GM23338 (cell line): ENCODE measurements at regions not wholly inside any gene's neighbourhood (a gene's known extent, or its start where the extent isn't known, plus 50 kb on each side); places are given as distances from the start of the nearest gene placed in this dataset.

Experiments used
- ATAC-seq: fragments of 200-7000 bp; cut with Tn5 transposase; 3 replicates; pipeline ENCODE4 v1.9.1; 2020
- DNase-seq: peaks from one replicate; pipeline ENCODE4 v3.0.0-alpha.2; 2015; ENCODE audit warnings: low spot score
- H2AFZ ChIP-seq: fragments of 200-600 bp; sonication (generic); 2 replicates; pipeline ENCODE4 v1.8.0; 2016; ENCODE audit warnings: antibody characterized with exemption, mild to moderate bottlenecking, moderate library complexity
- H3F3A ChIP-seq: fragments of 200-600 bp; sonication (generic); replicated peaks from 2 replicates; pipeline ENCODE4 v1.8.0; 2017; ENCODE audit warnings: antibody characterized with exemption, mixed run types, low read depth
- H3K27ac ChIP-seq: fragments of 200-600 bp; sonication (generic); 2 replicates; pipeline ENCODE4 v1.6.1; 2016; ENCODE audit warnings: low read depth
- H3K27me3 ChIP-seq: fragments of 200-600 bp; sonication (generic); 2 replicates; pipeline ENCODE4 v1.8.0; 2016; ENCODE audit warnings: mild to moderate bottlenecking, mixed run types, moderate library complexity; ENCODE audit not compliant: insufficient read depth
- H3K36me3 ChIP-seq: fragments of 200-600 bp; sonication (generic); 2 replicates; pipeline ENCODE4 v1.8.0; 2016; ENCODE audit warnings: mild to moderate bottlenecking; ENCODE audit not compliant: insufficient read depth
- H3K4me1 ChIP-seq: fragments of 200-600 bp; sonication (generic); 2 replicates; pipeline ENCODE4 v1.8.0; 2016; ENCODE audit warnings: mild to moderate bottlenecking, moderate library complexity; ENCODE audit not compliant: insufficient read depth
- H3K4me2 ChIP-seq: fragments of 200-600 bp; sonication (generic); 2 replicates; pipeline ENCODE4 v1.7.1; 2017; ENCODE audit warnings: mixed run types
- H3K4me3 ChIP-seq: fragments of 200-600 bp; sonication (generic); 2 replicates; pipeline ENCODE4 v1.6.1; 2016; ENCODE audit warnings: mixed run types
- H3K79me2 ChIP-seq: fragments of 200-600 bp; sonication (generic); replicated peaks from 2 replicates; pipeline ENCODE4 v1.8.0; 2017; ENCODE audit warnings: mild to moderate bottlenecking; ENCODE audit not compliant: insufficient read depth
- H3K9me2 ChIP-seq: fragments of 200-600 bp; sonication (generic); 2 replicates; pipeline ENCODE4 v1.8.0; 2017; ENCODE audit not compliant: insufficient read depth
- H4K20me1 ChIP-seq: fragments of 200-600 bp; sonication (generic); replicated peaks from 2 replicates; pipeline ENCODE4 v1.8.0; 2017; ENCODE audit warnings: mild to moderate bottlenecking; ENCODE audit not compliant: insufficient read depth
- H3K27ac Mint-ChIP-seq: 2 replicates; pipeline ENCODE4 v1.8.0; 2020; ENCODE audit warnings: inconsistent platforms, mild to moderate bottlenecking, moderate library complexity, mixed read lengths
- H3K27me3 Mint-ChIP-seq: 3 replicates; pipeline ENCODE4 v1.8.0; 2022; ENCODE audit warnings: low read depth, mild to moderate bottlenecking, moderate library complexity, mixed read lengths, inconsistent platforms; ENCODE audit not compliant: insufficient read depth, poor library complexity
- H3K36me3 Mint-ChIP-seq: 3 replicates; pipeline ENCODE4 v1.8.0; 2021; ENCODE audit warnings: low read depth, mild to moderate bottlenecking, inconsistent platforms, moderate library complexity, mixed read lengths
- H3K4me1 Mint-ChIP-seq: 3 replicates; pipeline ENCODE4 v1.8.0; 2020; ENCODE audit warnings: mild to moderate bottlenecking, inconsistent platforms, mixed read lengths
- H3K4me3 Mint-ChIP-seq: 3 replicates; pipeline ENCODE4 v1.8.0; 2021; ENCODE audit warnings: moderate library complexity, mild to moderate bottlenecking, inconsistent platforms, mixed read lengths
- H3K9me3 Mint-ChIP-seq: 3 replicates; pipeline ENCODE4 v1.8.0; 2020; ENCODE audit warnings: moderate library complexity, mild to moderate bottlenecking, inconsistent platforms, mixed read lengths
- CREB1 ChIP-seq: fragments of 250-450 bp; sonication (Bioruptor Pico); IDR thresholded peaks from 2 replicates; pipeline ENCODE4 v1.5.0; 2020; ENCODE audit warnings: low read depth, mild to moderate bottlenecking, moderate library complexity
- EZH2 ChIP-seq: fragments of 200-600 bp; sonication (generic); IDR thresholded peaks from one replicate; pipeline ENCODE4 v1.8.0; 2017; ENCODE audit warnings: antibody characterized with exemption, mild to moderate bottlenecking, low read depth; ENCODE audit not compliant: unreplicated experiment
- POLR2AphosphoS5 ChIP-seq: IDR thresholded peaks from 2 replicates; pipeline ENCODE4 v1.6.1; 2016; ENCODE audit warnings: antibody characterized with exemption, low read depth
- STAT1 ChIP-seq: IDR thresholded peaks from one replicate; pipeline ENCODE4 v1.6.1; 2016; ENCODE audit warnings: antibody characterized with exemption; ENCODE audit not compliant: unreplicated experiment
- TF ChIP-seq, protein P1 (sequence below): IDR thresholded peaks from 2 replicates; pipeline ENCODE4 v1.6.1; 2016; ENCODE audit warnings: antibody characterized with exemption
- TF ChIP-seq, protein P2 (sequence below), 2 experiments: fragments of 200-600 bp in 1 of 2; sonication (generic) in 1 of 2; conservative IDR thresholded peaks; 2 replicates each; pipeline versions ENCODE4 v1.5.1 to v1.6.1; 2016 to 2017; ENCODE audit warnings: antibody characterized with exemption in 2 of 2, low read depth in 2 of 2, mild to moderate bottlenecking in 2 of 2, moderate library complexity in 1 of 2
- TF ChIP-seq, protein P3 (sequence below): fragments of 250-450 bp; sonication (Bioruptor Pico); IDR thresholded peaks from 2 replicates; pipeline ENCODE4 v1.5.0; 2020; ENCODE audit warnings: mild to moderate bottlenecking, moderate library complexity
- TF ChIP-seq, protein P4 (sequence below): IDR thresholded peaks from one replicate; pipeline ENCODE4 v1.6.1; 2018; ENCODE audit warnings: antibody characterized with exemption; ENCODE audit not compliant: unreplicated experiment

DNA sequence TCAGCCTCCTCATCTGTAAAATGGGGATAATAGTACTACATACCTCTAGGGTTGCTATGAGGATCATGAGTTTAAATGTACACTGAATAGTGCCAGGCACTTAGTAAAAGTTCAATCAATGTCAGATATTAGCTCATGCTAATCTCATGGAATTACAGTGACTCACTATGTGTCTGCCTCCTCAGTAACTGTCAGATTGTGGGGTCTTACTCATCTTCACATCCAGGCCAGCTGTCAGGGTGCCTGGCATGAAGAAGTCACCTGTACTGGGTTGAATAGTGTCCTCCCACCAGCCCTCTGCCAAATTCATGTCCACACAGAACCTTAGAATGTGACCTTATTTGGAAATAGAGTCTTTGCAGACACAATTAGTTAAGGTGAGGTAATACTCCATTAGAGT, 54.3 kb upstream of the STIM2 start:
- H3K36me3 Mint-ChIP-seq = no peaks in the 10 kb centered on the region
- ATAC-seq (no peak), DNase-seq (no peak)
- TF ChIP-seq, protein P1, sequence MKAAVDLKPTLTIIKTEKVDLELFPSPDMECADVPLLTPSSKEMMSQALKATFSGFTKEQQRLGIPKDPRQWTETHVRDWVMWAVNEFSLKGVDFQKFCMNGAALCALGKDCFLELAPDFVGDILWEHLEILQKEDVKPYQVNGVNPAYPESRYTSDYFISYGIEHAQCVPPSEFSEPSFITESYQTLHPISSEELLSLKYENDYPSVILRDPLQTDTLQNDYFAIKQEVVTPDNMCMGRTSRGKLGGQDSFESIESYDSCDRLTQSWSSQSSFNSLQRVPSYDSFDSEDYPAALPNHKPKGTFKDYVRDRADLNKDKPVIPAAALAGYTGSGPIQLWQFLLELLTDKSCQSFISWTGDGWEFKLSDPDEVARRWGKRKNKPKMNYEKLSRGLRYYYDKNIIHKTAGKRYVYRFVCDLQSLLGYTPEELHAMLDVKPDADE = no peak
- TF ChIP-seq STAT1 (no peak), EZH2 (no peak), POLR2AphosphoS5 (no peak), CREB1 (no peak)
- TF ChIP-seq, protein P2, sequence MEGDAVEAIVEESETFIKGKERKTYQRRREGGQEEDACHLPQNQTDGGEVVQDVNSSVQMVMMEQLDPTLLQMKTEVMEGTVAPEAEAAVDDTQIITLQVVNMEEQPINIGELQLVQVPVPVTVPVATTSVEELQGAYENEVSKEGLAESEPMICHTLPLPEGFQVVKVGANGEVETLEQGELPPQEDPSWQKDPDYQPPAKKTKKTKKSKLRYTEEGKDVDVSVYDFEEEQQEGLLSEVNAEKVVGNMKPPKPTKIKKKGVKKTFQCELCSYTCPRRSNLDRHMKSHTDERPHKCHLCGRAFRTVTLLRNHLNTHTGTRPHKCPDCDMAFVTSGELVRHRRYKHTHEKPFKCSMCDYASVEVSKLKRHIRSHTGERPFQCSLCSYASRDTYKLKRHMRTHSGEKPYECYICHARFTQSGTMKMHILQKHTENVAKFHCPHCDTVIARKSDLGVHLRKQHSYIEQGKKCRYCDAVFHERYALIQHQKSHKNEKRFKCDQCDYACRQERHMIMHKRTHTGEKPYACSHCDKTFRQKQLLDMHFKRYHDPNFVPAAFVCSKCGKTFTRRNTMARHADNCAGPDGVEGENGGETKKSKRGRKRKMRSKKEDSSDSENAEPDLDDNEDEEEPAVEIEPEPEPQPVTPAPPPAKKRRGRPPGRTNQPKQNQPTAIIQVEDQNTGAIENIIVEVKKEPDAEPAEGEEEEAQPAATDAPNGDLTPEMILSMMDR (conservative IDR thresholded peaks at IDR 0.05; ENCODE audit: low read depth in 2 of 2) = no peak
- TF ChIP-seq, protein P3, sequence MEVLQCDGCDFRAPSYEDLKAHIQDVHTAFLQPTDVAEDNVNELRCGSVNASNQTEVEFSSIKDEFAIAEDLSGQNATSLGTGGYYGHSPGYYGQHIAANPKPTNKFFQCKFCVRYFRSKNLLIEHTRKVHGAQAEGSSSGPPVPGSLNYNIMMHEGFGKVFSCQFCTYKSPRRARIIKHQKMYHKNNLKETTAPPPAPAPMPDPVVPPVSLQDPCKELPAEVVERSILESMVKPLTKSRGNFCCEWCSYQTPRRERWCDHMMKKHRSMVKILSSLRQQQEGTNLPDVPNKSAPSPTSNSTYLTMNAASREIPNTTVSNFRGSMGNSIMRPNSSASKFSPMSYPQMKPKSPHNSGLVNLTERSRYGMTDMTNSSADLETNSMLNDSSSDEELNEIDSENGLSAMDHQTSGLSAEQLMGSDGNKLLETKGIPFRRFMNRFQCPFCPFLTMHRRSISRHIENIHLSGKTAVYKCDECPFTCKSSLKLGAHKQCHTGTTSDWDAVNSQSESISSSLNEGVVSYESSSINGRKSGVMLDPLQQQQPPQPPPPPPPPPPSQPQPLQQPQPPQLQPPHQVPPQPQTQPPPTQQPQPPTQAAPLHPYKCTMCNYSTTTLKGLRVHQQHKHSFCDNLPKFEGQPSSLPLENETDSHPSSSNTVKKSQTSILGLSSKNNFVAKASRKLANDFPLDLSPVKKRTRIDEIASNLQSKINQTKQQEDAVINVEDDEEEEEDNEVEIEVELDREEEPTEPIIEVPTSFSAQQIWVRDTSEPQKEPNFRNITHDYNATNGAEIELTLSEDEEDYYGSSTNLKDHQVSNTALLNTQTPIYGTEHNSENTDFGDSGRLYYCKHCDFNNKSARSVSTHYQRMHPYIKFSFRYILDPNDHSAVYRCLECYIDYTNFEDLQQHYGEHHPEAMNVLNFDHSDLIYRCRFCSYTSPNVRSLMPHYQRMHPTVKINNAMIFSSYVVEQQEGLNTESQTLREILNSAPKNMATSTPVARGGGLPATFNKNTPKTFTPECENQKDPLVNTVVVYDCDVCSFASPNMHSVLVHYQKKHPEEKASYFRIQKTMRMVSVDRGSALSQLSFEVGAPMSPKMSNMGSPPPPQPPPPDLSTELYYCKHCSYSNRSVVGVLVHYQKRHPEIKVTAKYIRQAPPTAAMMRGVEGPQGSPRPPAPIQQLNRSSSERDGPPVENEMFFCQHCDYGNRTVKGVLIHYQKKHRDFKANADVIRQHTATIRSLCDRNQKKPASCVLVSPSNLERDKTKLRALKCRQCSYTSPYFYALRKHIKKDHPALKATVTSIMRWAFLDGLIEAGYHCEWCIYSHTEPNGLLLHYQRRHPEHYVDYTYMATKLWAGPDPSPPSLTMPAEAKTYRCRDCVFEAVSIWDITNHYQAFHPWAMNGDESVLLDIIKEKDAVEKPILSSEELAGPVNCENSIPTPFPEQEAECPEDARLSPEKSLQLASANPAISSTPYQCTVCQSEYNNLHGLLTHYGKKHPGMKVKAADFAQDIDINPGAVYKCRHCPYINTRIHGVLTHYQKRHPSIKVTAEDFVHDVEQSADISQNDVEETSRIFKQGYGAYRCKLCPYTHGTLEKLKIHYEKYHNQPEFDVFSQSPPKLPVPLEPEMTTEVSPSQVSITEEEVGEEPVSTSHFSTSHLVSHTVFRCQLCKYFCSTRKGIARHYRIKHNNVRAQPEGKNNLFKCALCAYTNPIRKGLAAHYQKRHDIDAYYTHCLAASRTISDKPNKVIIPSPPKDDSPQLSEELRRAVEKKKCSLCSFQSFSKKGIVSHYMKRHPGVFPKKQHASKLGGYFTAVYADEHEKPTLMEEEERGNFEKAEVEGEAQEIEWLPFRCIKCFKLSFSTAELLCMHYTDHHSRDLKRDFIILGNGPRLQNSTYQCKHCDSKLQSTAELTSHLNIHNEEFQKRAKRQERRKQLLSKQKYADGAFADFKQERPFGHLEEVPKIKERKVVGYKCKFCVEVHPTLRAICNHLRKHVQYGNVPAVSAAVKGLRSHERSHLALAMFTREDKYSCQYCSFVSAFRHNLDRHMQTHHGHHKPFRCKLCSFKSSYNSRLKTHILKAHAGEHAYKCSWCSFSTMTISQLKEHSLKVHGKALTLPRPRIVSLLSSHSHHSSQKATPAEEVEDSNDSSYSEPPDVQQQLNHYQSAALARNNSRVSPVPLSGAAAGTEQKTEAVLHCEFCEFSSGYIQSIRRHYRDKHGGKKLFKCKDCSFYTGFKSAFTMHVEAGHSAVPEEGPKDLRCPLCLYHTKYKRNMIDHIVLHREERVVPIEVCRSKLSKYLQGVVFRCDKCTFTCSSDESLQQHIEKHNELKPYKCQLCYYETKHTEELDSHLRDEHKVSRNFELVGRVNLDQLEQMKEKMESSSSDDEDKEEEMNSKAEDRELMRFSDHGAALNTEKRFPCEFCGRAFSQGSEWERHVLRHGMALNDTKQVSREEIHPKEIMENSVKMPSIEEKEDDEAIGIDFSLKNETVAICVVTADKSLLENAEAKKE = no peak
- TF ChIP-seq, protein P4, sequence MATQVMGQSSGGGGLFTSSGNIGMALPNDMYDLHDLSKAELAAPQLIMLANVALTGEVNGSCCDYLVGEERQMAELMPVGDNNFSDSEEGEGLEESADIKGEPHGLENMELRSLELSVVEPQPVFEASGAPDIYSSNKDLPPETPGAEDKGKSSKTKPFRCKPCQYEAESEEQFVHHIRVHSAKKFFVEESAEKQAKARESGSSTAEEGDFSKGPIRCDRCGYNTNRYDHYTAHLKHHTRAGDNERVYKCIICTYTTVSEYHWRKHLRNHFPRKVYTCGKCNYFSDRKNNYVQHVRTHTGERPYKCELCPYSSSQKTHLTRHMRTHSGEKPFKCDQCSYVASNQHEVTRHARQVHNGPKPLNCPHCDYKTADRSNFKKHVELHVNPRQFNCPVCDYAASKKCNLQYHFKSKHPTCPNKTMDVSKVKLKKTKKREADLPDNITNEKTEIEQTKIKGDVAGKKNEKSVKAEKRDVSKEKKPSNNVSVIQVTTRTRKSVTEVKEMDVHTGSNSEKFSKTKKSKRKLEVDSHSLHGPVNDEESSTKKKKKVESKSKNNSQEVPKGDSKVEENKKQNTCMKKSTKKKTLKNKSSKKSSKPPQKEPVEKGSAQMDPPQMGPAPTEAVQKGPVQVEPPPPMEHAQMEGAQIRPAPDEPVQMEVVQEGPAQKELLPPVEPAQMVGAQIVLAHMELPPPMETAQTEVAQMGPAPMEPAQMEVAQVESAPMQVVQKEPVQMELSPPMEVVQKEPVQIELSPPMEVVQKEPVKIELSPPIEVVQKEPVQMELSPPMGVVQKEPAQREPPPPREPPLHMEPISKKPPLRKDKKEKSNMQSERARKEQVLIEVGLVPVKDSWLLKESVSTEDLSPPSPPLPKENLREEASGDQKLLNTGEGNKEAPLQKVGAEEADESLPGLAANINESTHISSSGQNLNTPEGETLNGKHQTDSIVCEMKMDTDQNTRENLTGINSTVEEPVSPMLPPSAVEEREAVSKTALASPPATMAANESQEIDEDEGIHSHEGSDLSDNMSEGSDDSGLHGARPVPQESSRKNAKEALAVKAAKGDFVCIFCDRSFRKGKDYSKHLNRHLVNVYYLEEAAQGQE = no peak
- Histone ChIP-seq H3K27ac (no peak overlapping the region), H3K4me2 (no peak overlapping the region), H3K27me3 (no peaks in the 10 kb centered on the region), H3K79me2 (no peaks in the 10 kb centered on the region), H3K4me1 (0 out of 2 replicates have a peak, but pooled peaks cover 3% of the 10 kb centered on the region), H4K20me1 (no peaks in the 10 kb centered on the region), H3K36me3 (no peaks in the 10 kb centered on the region), H3F3A (no peaks in the 10 kb centered on the region), H3K9me2 (no peaks in the 10 kb centered on the region), H3K4me3 (no peak overlapping the region), H2AFZ (0 out of 2 replicates have a peak overlapping the region, but pooled peaks have one; percentile 52)
- no peak overlapping the region for H3K4me3 Mint-ChIP-seq
- H3K9me3 Mint-ChIP-seq = peaks cover 3% of the 10 kb centered on the region; the same call in 1 of the 3 replicates
- H3K27ac Mint-ChIP-seq = no peak overlapping the region
- H3K27me3 Mint-ChIP-seq = peaks cover 4% of the 10 kb centered on the region
- peaks cover 10% of the 10 kb centered on the region for H3K4me1 Mint-ChIP-seq
